HepG2 (cell line): ENCODE measurements at regions not wholly inside any gene's neighbourhood (a gene's known extent, or its start where the extent isn't known, plus 50 kb on each side); places are given as distances from the start of the nearest gene placed in this dataset.

Experiments used
- CEBPB ChIP-seq: IDR thresholded peaks from 2 replicates; pipeline ENCODE4 v1.6.1; 2011; ENCODE audit warnings: low read depth, low read length, improper control_type of control experiment, borderline replicate concordance
- EED ChIP-seq: sonication (generic); formaldehyde crosslinking; IDR thresholded peaks from 2 replicates; pipeline ENCODE4 v1.5.0; 2020; ENCODE audit warnings: mild to moderate bottlenecking, missing genetic modification reagents
- GLI4 ChIP-seq: sonication (generic); formaldehyde crosslinking; IDR thresholded peaks from 2 replicates; pipeline ENCODE4 v1.5.1; 2020; ENCODE audit warnings: missing genetic modification reagents, mild to moderate bottlenecking, moderate library complexity, borderline replicate concordance
- KAT7 ChIP-seq: IDR thresholded peaks from 2 replicates; pipeline ENCODE4 v1.6.1; 2018; ENCODE audit warnings: borderline replicate concordance, missing compliant biosample characterization
- POLR2A ChIP-seq, 2 experiments: IDR thresholded peaks; 2 replicates each; pipeline ENCODE4 v1.6.1; 2011; ENCODE audit warnings: low read depth in 2 of 2, low read length in 2 of 2, mild to moderate bottlenecking in 1 of 2, moderate library complexity in 1 of 2; ENCODE audit not compliant: insufficient read depth in 1 of 2
- SP1 ChIP-seq, 2 experiments: fragments of 450-650 bp in 1 of 2; sonication (generic) in 1 of 2; formaldehyde crosslinking in 1 of 2; IDR thresholded peaks; 2 replicates each; pipeline versions ENCODE4 v1.4.0 to v1.6.1; 2016 to 2020; ENCODE audit warnings: missing genetic modification reagents in 1 of 2
- YY1 ChIP-seq: IDR thresholded peaks from 2 replicates; pipeline ENCODE4 v1.6.1; 2011; ENCODE audit warnings: low read length, low read depth, moderate library complexity, mild to moderate bottlenecking; ENCODE audit not compliant: insufficient read depth, insufficient replicate concordance
- ZZZ3 ChIP-seq: sonication (generic); formaldehyde crosslinking; IDR thresholded peaks from 2 replicates; pipeline ENCODE4 v1.4.0; 2020; ENCODE audit warnings: missing genetic modification reagents, mild to moderate bottlenecking, borderline replicate concordance
- TF ChIP-seq, protein P1 (sequence below): sonication (generic); formaldehyde crosslinking; IDR thresholded peaks from 2 replicates; pipeline ENCODE4 v1.8.0; 2022; ENCODE audit warnings: mild to moderate bottlenecking, missing genetic modification reagents
- TF ChIP-seq, protein P2 (sequence below): sonication (generic); formaldehyde crosslinking; IDR thresholded peaks from 2 replicates; pipeline ENCODE4 v1.5.0; 2020; ENCODE audit warnings: mild to moderate bottlenecking, missing genetic modification reagents, moderate library complexity

DNA sequence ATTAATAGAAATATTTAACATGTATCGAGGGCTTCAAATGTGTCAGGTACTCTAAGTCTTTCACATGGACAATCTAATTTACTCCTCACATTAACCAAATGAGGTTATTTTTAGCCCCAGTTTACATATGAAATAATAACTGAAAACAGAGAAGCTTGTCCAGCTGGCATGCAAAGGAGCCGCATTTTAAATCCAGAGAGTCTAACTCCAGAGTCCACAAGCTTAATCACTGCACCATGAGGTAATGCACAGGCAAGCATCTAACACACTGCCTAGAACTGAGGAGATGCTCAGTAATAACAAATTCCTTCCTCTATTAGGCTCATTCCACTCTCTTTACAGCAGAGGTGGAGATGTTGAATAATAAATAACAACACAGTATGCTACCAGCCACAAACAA, 165.7 kb upstream of the GUCY1A2 start:
- no peak for TF ChIP-seq POLR2A (IDR thresholded peaks at IDR 0.05; ENCODE audit: insufficient read depth in 1 of 2, low read depth in 2 of 2, low read length in 2 of 2)
- TF ChIP-seq KAT7 (CRISPR knock-in tag) = no peak
- no peak for TF ChIP-seq ZZZ3 (CRISPR knock-in tag)
- TF ChIP-seq GLI4 = no peak
- TF ChIP-seq SP1 (IDR thresholded peaks at IDR 0.05) = no peak
- TF ChIP-seq SP1 (CRISPR knock-in tag; IDR thresholded peaks at IDR 0.05) = no peak
- TF ChIP-seq, protein P1, sequence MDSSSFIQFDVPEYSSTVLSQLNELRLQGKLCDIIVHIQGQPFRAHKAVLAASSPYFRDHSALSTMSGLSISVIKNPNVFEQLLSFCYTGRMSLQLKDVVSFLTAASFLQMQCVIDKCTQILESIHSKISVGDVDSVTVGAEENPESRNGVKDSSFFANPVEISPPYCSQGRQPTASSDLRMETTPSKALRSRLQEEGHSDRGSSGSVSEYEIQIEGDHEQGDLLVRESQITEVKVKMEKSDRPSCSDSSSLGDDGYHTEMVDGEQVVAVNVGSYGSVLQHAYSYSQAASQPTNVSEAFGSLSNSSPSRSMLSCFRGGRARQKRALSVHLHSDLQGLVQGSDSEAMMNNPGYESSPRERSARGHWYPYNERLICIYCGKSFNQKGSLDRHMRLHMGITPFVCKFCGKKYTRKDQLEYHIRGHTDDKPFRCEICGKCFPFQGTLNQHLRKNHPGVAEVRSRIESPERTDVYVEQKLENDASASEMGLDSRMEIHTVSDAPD (CRISPR knock-in tag) = no peak
- TF ChIP-seq YY1 = no peak
- TF ChIP-seq, protein P2, sequence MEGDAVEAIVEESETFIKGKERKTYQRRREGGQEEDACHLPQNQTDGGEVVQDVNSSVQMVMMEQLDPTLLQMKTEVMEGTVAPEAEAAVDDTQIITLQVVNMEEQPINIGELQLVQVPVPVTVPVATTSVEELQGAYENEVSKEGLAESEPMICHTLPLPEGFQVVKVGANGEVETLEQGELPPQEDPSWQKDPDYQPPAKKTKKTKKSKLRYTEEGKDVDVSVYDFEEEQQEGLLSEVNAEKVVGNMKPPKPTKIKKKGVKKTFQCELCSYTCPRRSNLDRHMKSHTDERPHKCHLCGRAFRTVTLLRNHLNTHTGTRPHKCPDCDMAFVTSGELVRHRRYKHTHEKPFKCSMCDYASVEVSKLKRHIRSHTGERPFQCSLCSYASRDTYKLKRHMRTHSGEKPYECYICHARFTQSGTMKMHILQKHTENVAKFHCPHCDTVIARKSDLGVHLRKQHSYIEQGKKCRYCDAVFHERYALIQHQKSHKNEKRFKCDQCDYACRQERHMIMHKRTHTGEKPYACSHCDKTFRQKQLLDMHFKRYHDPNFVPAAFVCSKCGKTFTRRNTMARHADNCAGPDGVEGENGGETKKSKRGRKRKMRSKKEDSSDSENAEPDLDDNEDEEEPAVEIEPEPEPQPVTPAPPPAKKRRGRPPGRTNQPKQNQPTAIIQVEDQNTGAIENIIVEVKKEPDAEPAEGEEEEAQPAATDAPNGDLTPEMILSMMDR (CRISPR knock-in tag) = no peak
- TF ChIP-seq CEBPB = no peak
- no peak for TF ChIP-seq EED (CRISPR knock-in tag)
